HPDE6-E6E7 (cell line): ENCODE measurements at regions not wholly inside any gene's neighbourhood (a gene's known extent, or its start where the extent isn't known, plus 50 kb on each side); places are given as distances from the start of the nearest gene placed in this dataset.
A peak's percentile ranks its signal among the peaks of the same experiment; 100 is the strongest.
"Not testable (repeated sequence)": the region's sequence is repeated elsewhere in the genome, so short reads cannot be mapped to it uniquely, and the experiment has no call there.

ENCODE experiments used
- DNase-seq: peaks from one replicate; pipeline ENCODE4 v3.0.0; 2011; ENCODE audit warnings: missing footprints; ENCODE audit errors: extremely low spot score

DNA sequence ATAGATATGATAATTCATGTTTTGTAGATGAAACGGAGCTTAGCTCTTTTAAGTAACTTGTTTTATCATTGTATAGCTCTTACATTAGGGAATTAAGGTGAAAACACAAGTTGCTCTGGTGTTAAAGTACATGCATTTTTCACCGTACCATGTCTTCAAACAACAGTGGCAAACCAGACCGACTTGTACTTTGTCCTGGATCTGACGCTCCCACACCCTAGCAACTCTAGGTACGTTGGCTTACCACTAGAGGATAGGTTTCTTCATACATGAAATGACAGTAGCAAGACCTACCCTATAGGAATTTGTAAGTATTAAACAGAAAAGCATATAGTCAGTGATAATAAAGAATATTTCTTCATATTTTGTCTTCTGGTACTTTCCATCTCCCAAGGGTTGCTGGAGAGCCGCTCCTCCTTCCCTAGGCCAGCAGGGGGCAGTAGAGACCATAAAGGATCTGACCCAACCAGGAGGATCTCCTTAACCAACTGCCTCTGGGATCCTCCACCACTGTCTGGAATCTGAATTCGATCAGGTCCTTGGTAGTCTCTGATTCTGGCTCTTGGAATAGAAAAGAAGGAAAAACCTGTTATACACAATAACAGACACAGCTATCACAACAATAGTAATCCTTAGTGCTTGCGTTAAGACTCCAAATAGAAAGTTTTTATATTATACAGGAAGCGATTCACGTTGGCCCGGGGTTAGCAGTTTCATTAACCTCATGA lies 136.7 kb downstream of the CAVIN4 start:
- peak; percentile 49 for DNase-seq

DNA sequence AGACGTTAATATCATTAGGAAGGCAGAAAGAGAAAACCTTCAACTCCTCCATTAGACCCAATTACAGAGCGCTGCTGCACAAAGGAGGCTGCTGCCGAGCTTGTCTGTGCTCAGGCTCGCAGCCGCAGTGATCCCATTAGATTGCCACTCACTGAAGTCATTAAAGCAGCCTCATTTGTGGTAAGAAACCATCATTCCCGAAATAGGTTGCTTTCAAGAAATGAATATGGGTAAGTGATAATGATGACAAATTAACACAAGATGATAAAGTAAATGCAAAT lies 137.2 kb downstream of the CAVIN4 start:
- DNase-seq: no peak

DNA sequence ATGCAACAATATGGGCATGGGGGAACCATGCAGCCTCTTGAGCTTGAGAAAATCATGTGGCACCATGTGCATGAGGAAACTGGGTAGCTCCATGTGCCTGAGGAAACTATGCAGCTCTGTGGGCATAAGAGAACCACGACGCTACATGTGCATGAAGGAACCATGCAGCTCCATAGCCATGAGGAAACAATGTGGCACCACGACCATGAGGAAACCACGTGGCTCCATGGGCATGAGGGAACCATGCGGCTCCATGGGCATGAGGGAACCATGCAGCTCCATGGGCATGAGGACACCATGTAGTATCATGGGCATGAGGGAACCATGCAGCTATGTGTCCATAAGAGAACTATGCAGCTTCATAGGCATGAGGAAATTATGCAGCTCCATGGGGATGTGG lies 140.8 kb downstream of the CAVIN4 start:
- DNase-seq: no peak

DNA sequence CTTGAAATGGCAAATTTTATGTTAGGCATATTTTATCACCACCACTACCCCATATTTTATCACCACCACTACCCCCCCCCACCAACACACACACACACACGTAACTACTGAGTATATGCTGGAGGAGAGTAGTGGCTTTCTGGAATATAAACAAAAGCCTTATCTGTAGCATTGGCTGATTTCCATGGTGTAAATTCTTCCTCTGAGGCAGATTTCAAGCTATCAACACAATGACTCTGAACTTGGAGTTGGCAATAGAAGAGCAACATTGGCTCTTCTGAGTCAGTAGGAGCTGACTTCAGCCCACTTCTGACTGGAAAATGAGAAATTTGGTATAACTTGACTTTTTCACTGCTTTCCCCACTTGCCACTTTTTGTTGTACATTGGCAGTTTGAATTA lies 143.0 kb downstream of the CAVIN4 start:
- DNase-seq: no peak

DNA sequence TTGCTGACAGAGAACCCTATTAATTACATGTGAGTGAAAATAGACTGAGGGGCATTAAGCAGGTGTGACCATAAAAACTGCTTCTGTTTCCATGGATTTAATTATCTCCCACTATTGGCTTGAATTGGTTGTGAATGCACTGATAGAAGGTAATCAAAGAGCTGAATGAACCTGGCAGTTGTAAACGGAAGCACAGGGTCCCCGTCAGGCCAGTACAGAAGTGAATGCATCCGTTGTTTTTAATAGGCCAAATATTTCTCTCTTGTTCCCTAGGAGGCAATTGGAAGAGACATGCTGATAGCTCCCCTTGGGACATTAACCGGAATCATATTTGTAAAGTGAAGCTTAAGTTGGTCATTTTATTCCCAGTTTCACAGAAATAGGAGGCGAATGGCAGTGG lies 147.0 kb downstream of the CAVIN4 start:
- DNase-seq: no peak

DNA sequence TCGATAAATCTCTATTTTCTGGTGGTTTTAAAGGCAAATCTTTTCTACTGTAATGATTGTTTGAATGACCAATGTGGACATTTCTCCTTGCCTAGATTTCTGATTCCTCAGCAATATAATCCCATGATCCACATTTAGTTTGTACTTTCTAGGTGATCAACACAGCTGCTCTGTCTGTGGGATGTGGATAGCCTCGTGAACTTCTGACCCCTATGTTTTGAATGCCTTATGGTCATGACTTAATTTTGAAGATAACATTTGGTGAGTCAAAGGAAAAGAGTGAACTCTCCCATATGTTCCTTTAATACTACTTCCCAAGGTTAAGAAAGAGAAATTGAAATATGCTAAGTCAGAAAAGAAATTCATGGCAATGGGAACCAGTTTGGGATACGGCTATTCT lies 147.5 kb downstream of the CAVIN4 start:
- no peak for DNase-seq

DNA sequence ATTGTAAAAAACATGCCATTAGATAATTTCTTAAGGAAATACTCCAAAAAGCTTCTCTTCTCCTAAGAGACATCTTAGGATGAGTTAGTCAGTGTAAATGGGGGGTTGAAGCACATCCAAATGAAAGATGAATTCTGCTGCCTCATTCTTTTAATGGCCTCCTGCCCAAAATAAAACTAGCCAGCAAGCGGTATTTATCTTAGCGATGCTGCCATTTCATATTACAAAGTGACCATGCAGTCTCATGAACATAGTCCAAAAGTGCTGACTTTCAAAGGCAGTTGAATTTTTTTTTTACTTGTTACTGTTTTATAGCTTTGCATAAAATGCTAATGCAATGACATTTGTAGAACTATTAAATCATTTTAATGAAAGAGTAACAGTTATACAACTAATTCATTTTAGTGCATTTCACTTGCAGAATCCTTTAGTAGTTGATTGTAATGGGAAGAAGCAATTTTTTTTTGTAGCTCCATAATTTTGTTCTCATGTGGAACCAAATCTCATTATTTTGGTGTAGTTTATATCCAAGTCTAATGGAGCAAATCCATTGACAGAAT lies 151.5 kb downstream of the CAVIN4 start:
- DNase-seq: no peak

DNA sequence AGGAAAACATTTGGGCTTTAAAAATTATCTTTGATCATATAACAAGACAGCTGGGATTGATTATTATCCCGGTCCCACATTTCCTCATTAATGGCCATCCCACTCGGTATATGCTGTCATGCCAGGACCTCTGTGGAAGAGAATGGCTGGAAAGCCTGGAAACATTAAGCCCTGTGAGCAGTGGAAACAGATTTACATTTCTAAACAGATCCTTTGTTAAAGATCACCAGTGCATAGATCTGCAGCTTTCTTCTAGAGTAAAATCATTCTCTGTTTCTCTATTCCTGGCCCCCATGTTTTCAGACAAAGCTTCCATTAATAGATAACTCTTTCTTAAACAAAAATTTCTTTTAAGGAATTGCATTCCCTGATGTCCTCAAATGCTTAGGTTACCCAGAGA lies 152.2 kb downstream of the CAVIN4 start:
- DNase-seq: no peak

DNA sequence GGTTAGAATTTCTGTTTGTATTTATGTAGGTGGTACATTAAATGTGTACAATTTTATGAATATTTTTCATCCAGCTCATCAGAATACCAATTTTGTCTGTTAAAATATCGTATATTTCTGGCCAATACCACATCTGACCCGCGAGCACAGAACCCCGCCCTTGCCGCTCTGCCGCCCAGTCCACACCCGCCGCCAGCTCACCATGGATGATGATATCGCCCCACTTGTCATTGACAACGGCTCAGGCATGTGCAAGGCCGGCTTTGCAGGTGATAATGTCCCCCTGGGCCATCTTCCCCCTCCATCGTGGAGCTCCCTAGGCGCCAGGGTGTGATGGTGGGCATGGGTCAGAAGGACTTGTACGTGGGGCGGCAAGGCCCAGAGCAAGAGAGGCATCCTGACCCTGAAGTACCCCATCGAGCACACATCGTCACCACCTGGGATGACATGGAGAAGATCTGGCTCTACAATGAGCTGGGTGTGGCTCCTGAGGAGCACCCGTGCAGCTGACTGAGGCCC lies 153.2 kb downstream of the CAVIN4 start:
- no peak for DNase-seq

DNA sequence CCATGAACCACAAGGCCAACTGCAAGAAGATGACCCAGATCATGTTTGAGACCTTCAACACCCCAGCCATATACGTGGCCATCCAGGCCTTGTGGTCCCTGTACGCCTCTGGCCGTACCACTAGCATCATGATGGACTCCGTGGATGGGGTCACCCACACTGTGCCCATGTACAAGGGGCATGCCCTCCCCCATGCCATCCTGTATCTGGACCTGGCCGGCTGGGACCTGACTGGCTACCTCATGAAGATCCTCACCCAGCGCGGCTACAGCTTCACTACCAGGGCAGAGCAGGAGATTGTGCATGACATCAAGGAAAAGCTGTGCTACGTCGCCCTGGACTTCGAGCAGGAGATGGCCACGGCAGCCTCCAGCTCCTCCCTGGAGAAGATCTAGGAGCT lies 153.7 kb downstream of the CAVIN4 start:
- no peak for DNase-seq

DNA sequence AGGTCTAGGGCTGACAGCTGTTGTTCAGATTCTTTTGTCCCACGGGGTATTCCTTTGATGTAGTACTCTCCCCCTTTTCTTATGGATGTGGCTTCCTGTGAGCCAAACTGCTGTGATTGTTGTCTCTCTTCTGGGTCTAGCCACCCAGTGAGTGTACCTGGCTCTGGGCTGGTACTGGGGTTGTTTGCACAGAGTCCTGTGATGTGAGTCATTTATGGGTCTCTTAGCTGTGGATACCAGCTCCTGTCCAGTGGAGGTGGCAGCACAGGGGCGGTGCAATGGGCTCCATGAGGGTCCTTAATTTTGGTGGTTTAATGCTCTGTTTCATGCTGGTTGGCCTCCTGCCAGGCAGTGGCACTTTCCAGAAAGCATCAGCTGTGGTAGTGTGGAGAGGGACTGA lies 161.3 kb downstream of the CAVIN4 start:
- no peak for DNase-seq

DNA sequence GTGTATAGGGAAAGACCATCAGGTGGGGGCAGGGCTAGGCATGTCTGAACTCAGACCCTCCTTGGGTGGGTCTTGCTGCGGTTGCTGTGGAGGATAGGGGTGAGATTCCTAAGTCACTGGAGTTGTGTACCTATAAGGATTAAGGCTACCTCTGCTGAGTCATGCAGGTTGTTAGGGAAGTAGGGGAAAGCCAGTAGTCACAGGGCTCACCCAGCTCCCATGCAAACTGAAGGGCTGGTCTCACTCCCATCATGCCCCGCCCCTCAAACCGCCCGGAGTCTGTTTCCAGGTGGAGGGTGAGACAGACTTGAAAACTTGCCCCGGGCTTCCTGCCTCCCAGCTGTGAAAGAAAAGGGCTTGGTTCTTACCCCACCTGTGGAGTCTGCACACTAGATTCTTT lies 161.8 kb downstream of the CAVIN4 start:
- no peak for DNase-seq

DNA sequence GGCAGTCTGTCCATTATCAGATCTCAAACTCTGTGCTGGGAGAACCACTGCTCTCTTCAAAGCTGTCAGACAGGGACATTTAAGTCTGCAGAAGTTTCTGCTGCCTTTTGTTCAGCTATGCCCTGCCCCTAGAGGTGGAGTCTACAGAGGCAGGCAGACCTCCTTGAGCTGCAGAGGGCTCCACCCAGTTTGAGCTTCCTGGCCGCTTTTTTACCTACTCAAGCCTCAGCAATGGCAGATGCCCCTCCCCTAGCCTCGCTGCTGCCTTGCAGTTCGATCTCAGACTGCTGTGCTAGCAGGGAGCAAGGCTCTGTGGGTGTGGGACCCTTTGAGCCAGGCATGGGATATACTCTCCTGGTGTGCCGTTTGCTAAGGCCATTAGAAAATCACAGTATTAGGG lies 171.1 kb downstream of the CAVIN4 start:
- not testable (repeated sequence) for DNase-seq

DNA sequence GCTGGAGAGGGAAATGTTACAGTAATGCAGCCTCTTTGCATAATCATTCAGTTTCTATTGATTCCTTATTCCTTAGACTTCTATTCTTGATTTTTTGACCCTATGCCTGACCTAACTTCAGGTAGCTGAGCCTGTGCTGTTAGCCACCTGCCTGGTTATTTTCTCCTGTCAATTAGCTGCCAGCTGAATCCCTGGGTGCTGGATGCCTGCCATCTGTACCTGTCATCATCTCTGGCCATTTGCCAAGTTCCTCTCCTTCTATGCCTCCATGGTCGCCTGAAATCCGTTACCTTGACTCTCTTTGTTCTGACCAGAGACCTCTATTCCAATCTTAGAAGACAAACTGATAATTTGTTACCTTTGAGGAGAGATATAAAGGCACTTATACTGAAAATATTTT lies 178.3 kb downstream of the CAVIN4 start:
- no peak for DNase-seq

DNA sequence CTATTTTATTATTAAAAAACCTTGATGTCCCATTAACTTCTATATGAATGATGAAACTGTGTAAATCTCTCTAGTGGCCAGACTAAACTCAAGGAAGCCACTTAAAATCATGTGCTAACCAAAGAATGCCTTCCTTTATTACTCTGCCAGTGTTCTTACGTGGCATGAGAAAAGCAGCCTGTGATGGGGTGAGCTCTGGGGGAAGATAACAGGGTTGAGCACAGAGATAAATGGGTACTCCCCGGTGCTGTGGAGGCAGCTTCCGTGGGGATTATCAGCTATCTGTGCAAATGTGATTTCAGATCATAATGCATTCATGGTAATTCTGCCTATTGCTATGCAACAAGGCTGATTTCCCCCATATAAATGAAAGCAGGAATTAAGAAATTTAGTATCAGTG lies 181.3 kb downstream of the CAVIN4 start:
- no peak for DNase-seq

DNA sequence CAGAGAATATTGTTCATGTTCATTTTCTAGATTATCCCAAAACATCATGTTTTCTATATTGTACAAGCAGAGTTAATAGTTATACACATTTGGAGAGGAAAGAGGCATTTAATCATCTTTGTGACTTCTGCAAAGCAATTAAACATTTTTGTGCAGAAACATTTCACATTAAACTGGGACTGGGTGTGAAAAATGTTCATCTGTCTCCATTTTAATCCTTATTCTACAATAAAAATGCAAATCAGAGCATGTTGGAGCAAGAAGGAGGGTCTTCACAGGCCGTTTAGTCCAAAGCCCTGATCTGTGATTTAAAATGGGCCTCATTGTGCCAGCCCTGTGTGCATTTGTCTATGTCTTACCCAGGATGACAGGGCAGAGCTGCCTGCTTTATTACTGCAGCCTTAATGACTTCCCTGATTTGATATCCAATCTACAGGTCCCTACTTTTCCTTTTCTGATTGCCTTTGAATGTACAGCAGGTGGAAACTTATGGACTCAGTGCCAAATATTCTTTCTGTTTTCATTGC lies 183.5 kb downstream of the CAVIN4 start:
- no peak for DNase-seq

DNA sequence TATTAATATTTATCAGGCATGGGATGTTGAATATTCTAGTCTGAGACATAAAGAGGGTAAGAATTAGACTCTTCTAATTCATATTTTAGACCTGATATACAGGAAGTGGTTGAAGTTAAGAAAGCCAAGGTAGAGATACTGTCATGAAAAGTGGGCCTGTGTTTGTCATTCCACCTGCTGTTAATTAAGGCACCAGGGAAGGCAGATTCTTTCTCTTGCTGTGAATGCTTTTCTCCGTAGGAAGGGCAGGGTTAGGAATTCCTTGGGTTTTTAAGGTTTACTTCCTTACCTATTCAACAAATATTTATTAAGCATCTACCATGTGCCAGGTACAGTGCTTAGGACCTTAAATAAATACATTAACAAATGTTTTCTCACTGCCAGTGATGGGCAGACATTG lies 196.4 kb downstream of the CAVIN4 start:
- DNase-seq: no peak

DNA sequence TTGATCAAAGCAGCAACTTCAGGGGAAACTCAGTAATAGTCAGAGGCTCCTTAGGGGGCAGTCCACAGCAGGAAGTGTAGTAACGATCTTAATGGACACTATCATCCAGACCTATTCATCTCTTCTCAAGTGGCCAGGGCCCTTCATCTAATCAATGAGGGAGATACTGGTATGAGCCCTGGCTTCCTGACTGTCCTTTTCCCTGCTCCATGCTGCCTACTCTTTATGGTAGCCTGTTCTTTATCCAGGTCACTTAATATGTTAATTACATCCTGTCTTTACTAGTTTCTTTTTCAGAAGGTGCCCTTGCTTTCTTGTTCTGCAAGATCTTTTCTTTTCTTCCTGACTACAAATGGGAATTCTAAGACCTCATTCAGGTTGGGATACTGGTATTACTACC lies 197.1 kb downstream of the CAVIN4 start:
- no peak for DNase-seq

DNA sequence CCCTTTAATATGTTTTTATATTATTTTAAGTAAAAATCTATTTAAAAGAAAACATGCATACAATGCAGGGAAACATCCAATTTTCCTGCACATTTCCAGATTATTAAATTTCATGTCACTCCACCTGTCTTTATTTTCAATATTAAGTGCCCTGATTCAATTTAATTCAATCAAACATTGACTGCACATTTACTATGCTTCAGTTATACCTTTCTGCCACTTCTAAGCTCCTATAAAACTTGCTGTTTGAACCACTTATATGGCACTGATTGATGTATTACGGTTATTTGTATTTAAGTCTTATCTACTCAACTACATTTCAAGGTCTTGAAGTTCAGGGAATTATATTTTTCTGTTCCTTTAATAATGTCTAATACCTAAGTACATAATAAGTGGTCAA lies 198.0 kb downstream of the CAVIN4 start:
- no peak for DNase-seq

DNA sequence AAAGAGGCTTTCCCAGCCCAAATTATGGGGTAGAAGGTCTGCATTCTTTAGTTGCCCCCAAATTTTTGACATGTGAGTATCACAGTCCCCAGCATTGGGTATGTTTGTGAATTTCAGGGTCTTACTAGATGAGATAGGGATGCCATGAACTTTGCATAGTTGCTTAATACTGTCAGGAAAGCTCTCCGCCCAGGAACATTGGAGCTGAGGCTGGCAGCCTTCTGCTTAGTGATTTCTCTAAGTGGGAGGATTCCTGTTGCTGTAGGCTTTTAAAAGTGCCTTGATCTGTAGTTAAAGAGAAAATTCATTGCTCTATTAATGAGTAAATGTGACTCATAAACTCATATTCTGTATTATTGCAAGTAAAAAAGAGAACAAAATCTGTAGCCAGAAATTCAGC lies 206.9 kb downstream of the CAVIN4 start:
- DNase-seq: no peak

DNA sequence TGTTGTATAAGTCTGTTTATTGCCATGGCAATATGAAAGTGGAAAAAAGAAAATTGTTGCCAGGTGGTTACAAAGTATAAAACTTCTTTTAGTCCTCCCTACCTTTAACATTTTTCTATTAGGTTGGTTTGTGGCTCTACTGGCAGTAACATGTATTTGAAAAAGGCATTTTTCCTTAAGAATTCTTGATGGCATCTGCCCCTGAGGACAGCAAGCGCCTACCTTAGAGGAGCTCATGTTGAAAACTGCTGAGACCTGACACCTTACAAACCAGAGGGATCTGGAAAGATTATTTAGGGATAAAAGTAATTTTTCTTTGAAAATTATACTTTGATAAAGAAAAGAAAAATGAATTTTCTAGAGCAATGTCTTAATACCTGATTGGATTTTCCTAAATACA lies 208.1 kb downstream of the CAVIN4 start:
- no peak for DNase-seq

DNA sequence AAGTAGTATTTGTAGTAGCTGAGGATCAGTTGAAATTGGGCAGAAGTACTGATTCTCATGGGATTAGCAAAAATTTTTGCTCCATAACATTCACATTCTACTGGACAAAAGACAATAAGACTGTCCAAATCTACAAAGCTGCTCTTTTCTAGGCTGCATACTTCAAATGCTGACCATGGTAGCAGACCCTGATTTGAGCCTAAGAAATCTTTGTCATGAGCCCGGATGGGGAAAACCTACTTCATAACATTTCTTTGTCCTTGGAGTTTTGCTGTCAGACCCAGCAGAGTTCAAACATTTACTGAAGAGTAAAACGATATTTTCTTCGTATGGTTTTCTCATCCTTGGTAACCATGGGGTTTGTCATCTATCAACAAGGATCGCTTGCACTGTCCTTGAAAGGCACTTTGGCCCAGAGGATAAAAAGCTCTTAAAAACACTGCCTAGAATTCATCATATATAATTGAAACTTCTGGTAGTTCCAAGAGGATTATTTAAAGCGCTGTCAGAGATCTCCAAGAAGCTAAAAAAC lies 216.9 kb downstream of the CAVIN4 start:
- DNase-seq: no peak

DNA sequence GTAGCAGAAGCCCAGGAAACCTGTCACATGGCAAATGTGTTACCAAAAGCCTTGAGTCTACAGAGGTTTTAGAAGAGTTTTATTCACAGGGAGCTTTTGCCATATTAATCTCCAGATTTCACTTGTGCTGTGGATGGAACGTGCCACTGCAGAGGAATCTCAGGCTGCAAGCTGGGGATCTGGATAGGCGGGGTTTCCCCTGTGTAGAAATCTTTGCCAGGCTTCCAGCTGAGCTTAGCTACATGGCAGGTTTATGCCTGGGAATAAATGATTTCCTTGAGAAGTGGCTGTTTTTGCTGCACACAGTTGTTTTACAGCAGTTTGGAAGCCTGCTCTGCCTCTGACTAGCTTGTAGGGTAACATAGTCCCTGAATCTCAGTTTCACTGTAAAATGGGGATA lies 224.6 kb upstream of the PLPPR1 start:
- DNase-seq: no peak

DNA sequence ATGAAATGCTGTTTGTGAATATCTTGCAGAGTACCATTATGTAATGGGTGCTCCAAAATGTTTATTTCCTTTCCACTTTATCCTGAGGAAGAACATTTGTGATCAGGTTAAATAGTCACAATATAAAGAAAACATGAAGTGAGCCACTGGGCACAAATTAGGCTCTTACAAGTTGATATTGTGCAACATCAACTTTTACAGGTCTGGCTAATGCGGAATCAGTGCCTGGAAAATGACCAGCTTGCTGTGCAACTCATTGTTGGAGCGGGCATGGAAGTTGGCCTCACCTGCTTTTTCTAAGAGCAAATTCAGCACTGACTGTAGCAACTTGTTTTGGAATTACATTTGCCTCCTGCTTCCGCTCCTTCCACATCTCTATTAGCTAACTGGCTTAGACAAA lies 216.9 kb upstream of the PLPPR1 start:
- no peak for DNase-seq
